Naive thymus-derived CD4-positive, alpha-beta T cell (primary cell): ENCODE measurements at regions not wholly inside any gene's neighbourhood (a gene's known extent, or its start where the extent isn't known, plus 50 kb on each side); places are given as distances from the start of the nearest gene placed in this dataset.

Experiments used
- ATAC-seq: fragments of 150-1000 bp; cut with Tn5 transposase; 2 replicates; pipeline ENCODE4 v1.10.0; 2021; ENCODE audit warnings: mild to moderate bottlenecking, moderate library complexity
- CTCF ChIA-PET: fragments of 350-600 bp; sonication (Branson Sonifier 250); formaldehyde crosslinking; loops from one replicate; lab custom pipeline; 2021; ENCODE audit warnings: antibody characterized with exemption; lab: Charles Lee
- POLR2A ChIA-PET: fragments of 350-600 bp; sonication (Branson Sonifier 250); formaldehyde crosslinking; loops from one replicate; lab custom pipeline; 2021; ENCODE audit warnings: antibody characterized with exemption, inconsistent platforms; lab: Charles Lee
- DNase-seq, 9 donors: peaks; one replicate each; pipeline versions ENCODE4 v3.0.0 to v3.0.0-alpha.2; 2020 to 2022; ENCODE audit warnings: mixed read lengths in 1 of 9
- H3K27ac ChIP-seq: one replicate; pipeline ENCODE4 v1.7.0; 2013; ENCODE audit warnings: mild to moderate bottlenecking, low read depth, low read length, moderate library complexity
- H3K27me3 ChIP-seq, 2 donors: one replicate each; pipeline ENCODE4 v1.7.0; 2013; ENCODE audit warnings: low read length in 2 of 2, mild to moderate bottlenecking in 2 of 2, moderate library complexity in 2 of 2; ENCODE audit not compliant: control insufficient read depth in 2 of 2, insufficient read depth in 2 of 2
- H3K36me3 ChIP-seq, 3 experiments: 1 replicate in 2 of 3; 2 replicates in 1 of 3; pipeline ENCODE4 v1.7.0; 2013; ENCODE audit warnings: low read length in 3 of 3, mild to moderate bottlenecking in 3 of 3, moderate library complexity in 1 of 3; ENCODE audit not compliant: insufficient read depth in 3 of 3, control insufficient read depth in 2 of 3
- H3K4me1 ChIP-seq, 2 donors: one replicate each; pipeline ENCODE4 v1.7.0; 2013; ENCODE audit warnings: low read length in 2 of 2, mild to moderate bottlenecking in 2 of 2, moderate library complexity in 1 of 2; ENCODE audit not compliant: control insufficient read depth in 2 of 2, insufficient read depth in 2 of 2
- H3K4me3 ChIP-seq: 2 replicates; pipeline ENCODE4 v1.7.0; 2013; ENCODE audit warnings: mild to moderate bottlenecking, low read length
- H3K9me3 ChIP-seq, 3 experiments: 1 replicate in 2 of 3; 2 replicates in 1 of 3; pipeline ENCODE4 v1.7.0; 2013; ENCODE audit warnings: low read length in 3 of 3; ENCODE audit not compliant: control insufficient read depth in 2 of 3
- H3K27ac Mint-ChIP-seq, 9 donors: one replicate each; pipeline ENCODE4 v1.8.0; 2020 to 2022; ENCODE audit warnings: mixed read lengths in 9 of 9, mild to moderate bottlenecking in 8 of 9, moderate library complexity in 5 of 9, inconsistent platforms in 2 of 9
- H3K27me3 Mint-ChIP-seq, 5 donors: one replicate each; pipeline ENCODE4 v1.8.0; 2021 to 2022; ENCODE audit warnings: mixed read lengths in 5 of 5, mild to moderate bottlenecking in 1 of 5
- H3K36me3 Mint-ChIP-seq, 5 donors: one replicate each; pipeline ENCODE4 v1.8.0; 2020 to 2022; ENCODE audit warnings: mixed read lengths in 5 of 5, mild to moderate bottlenecking in 3 of 5, inconsistent platforms in 1 of 5
- H3K4me1 Mint-ChIP-seq, 7 donors: one replicate each; pipeline ENCODE4 v1.8.0; 2020 to 2022; ENCODE audit warnings: mixed read lengths in 7 of 7, mild to moderate bottlenecking in 3 of 7, inconsistent platforms in 1 of 7
- H3K4me3 Mint-ChIP-seq, 10 donors: one replicate each; pipeline ENCODE4 v1.8.0; 2020 to 2022; ENCODE audit warnings: mild to moderate bottlenecking in 10 of 10, mixed read lengths in 10 of 10, moderate library complexity in 6 of 10, inconsistent platforms in 2 of 10
- H3K9me3 Mint-ChIP-seq, 11 donors: one replicate each; pipeline ENCODE4 v1.8.0; 2020 to 2022; ENCODE audit warnings: mixed read lengths in 11 of 11, mild to moderate bottlenecking in 4 of 11, inconsistent platforms in 1 of 11, moderate library complexity in 1 of 11
- intact Hi-C, 2 donors: fragments of 100-400 bp; cut with micrococcal nuclease; formaldehyde crosslinking; loops; one replicate each; pipeline ENCODE4 v1.15.1; 2023

GRCh38 chr2:106956416-106956815 lies 70.4 kb upstream of the ST6GAL2 start:
- CTCF ChIA-PET: no interaction called here
- Histone ChIP-seq H3K36me3 (no peaks in the 10 kb centered on the region), H3K27ac (no peak overlapping the region), H3K4me3 (no peak overlapping the region), H3K27me3 (no peaks in the 10 kb centered on the region), H3K9me3 (no peaks in the 10 kb centered on the region), H3K4me1 (no peaks in the 10 kb centered on the region)
- DNase-seq: no peak
- no peak for ATAC-seq
- Mint-ChIP-seq H3K4me1 (no peaks in the 10 kb centered on the region), H3K9me3 (peaks cover 0 to 8% (median 2%) of the 10 kb centered on the region in 11 donors), H3K27me3 (peaks cover 0 to 4% (median 0%) of the 10 kb centered on the region in 5 donors), H3K36me3 (no peaks in the 10 kb centered on the region), H3K4me3 (no peak overlapping the region), H3K27ac (no peak overlapping the region)
- intact Hi-C loops: no loop called here
- POLR2A ChIA-PET: no interaction called here

DNA sequence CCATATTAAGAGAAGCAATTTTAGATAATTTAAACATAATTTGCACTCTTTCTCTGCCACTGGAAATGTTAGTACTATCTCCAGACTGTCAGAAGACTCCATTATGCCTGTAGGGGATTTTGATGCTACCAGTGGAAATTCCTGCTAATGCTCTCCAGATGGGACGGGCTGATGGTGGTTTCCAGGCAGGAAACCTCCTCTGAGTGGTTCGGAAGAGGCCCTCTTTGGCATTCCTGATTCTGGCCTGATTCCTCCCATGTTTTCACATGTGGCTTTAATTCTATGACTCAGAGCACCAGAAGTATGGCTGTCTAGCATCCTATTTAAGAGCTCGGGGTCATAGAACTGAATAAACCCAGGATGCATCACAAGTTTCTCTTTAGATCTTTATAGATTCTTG lies 70.9 kb upstream of the ST6GAL2 start:
- ChIA-PET POLR2A (no interaction called here), CTCF (no interaction called here)
- H3K4me1 Mint-ChIP-seq: no peaks in the 10 kb centered on the region
- peaks cover 0 to 4% (median 0%) of the 10 kb centered on the region in 11 donors for H3K9me3 Mint-ChIP-seq
- intact Hi-C loops: no loop called here
- Histone ChIP-seq H3K4me3 (no peak overlapping the region), H3K27ac (no peak overlapping the region), H3K27me3 (no peaks in the 10 kb centered on the region), H3K9me3 (no peaks in the 10 kb centered on the region), H3K4me1 (no peaks in the 10 kb centered on the region), H3K36me3 (no peaks in the 10 kb centered on the region)
- DNase-seq (no peak), ATAC-seq (no peak)
- H3K36me3 Mint-ChIP-seq: no peaks in the 10 kb centered on the region
- no peak overlapping the region for H3K27ac Mint-ChIP-seq
- H3K27me3 Mint-ChIP-seq: peaks cover 0 to 4% (median 0%) of the 10 kb centered on the region in 5 donors
- no peak overlapping the region for H3K4me3 Mint-ChIP-seq

DNA sequence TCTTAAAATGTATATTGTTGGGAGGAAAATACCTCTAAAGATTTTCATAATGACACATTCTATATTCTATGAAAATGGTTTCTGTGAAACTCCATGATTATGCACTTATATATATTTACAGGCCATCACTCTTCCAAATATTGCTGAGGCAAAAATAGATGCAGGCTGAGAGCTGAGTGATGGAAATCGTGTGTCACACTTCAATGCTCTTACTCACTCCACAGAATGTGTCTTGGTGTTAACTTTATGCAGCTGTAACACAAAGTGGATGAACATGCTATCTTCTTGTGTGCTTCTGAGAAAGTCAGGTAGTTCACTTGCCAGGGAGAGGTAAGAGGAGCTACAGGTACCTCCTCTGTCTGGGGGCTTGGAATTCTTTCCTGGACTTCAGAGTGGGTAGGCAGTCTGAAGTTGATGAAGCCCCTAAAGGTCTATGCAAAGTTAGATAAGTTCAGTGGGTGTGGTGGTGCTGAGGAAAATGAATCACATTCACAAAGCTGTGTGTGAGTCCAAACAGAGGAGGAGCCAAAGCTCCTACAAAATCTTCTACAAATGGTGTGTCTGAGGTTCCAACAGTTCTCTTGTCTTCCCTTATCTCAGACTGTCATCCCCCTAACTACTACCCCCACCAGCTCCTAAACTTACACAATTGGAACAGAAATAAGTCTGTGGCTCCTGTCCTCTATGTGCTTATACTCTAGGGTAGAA lies 74.2 kb upstream of the ST6GAL2 start:
- ChIA-PET CTCF (no interaction called here), POLR2A (no interaction called here)
- Mint-ChIP-seq H3K4me3 (no peak overlapping the region), H3K27ac (peak overlapping the region in 1 of 9 donors; percentile 3), H3K27me3 (peaks cover 0 to 4% (median 0%) of the 10 kb centered on the region in 5 donors), H3K9me3 (peaks cover 0 to 5% (median 0%) of the 10 kb centered on the region in 11 donors), H3K4me1 (no peaks in the 10 kb centered on the region), H3K36me3 (no peaks in the 10 kb centered on the region)
- no peaks in the 10 kb centered on the region for H3K27me3 ChIP-seq
- no peak overlapping the region for H3K27ac ChIP-seq
- no peak overlapping the region for H3K4me3 ChIP-seq
- ATAC-seq (no peak), DNase-seq (no peak)
- no peaks in the 10 kb centered on the region for H3K4me1 ChIP-seq
- no peaks in the 10 kb centered on the region for H3K36me3 ChIP-seq
- no peaks in the 10 kb centered on the region for H3K9me3 ChIP-seq
- intact Hi-C loops: no loop called here

DNA sequence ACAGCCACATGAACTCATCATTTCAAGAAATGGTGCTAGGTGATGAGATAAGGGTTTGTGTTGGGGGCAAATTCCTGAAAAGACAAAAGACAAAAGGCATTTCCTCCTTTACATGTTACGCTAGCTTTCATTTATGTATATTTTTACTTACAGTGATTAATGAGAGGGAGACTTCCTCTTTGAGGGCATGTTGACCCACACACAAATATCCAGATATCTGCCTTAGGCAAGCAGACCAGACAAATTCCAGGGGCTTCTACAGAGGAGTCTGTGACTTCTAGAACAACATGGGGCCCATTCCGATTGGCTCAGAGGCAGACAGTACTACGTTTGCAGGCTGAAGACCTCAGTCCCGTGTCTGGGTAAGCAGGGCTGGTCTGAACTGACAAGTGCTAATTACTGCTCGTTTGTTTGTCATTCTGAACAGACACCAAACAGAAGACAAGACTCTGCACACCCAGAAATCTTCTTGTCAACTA lies 74.8 kb upstream of the ST6GAL2 start:
- H3K27me3 Mint-ChIP-seq: peaks cover 0 to 4% (median 0%) of the 10 kb centered on the region in 5 donors
- CTCF ChIA-PET: no interaction called here
- no peaks in the 10 kb centered on the region for H3K36me3 Mint-ChIP-seq

GRCh38 chr2:106961328-106961727 lies 75.4 kb upstream of the ST6GAL2 start:
- CTCF ChIA-PET: no interaction called here

More for the DNA sequence above, 74.8 kb upstream of the ST6GAL2 start:
- Mint-ChIP-seq H3K4me3 (no peak overlapping the region), H3K9me3 (peaks cover 0 to 5% (median 0%) of the 10 kb centered on the region in 11 donors), H3K4me1 (no peaks in the 10 kb centered on the region), H3K27ac (no peak overlapping the region)
- no peaks in the 10 kb centered on the region for H3K36me3 ChIP-seq
- no peaks in the 10 kb centered on the region for H3K4me1 ChIP-seq
- ATAC-seq (no peak), DNase-seq (no peak)
- POLR2A ChIA-PET: no interaction called here
- no peak overlapping the region for H3K27ac ChIP-seq
- no peaks in the 10 kb centered on the region for H3K9me3 ChIP-seq
- no peaks in the 10 kb centered on the region for H3K27me3 ChIP-seq
- H3K4me3 ChIP-seq: no peak overlapping the region
- intact Hi-C loops: no loop called here

GRCh38 chr2:106963156-106963555 lies 77.2 kb upstream of the ST6GAL2 start:
- intact Hi-C loops: no loop called here
- Mint-ChIP-seq H3K36me3 (no peaks in the 10 kb centered on the region), H3K4me1 (no peaks in the 10 kb centered on the region), H3K27me3 (peaks cover 0 to 4% (median 0%) of the 10 kb centered on the region in 5 donors), H3K9me3 (peaks cover 0 to 5% (median 0%) of the 10 kb centered on the region in 11 donors), H3K4me3 (no peak overlapping the region), H3K27ac (no peak overlapping the region)
- ATAC-seq (no peak), DNase-seq (no peak)
- H3K4me1 ChIP-seq: no peaks in the 10 kb centered on the region
- no peaks in the 10 kb centered on the region for H3K36me3 ChIP-seq
- no peaks in the 10 kb centered on the region for H3K27me3 ChIP-seq
- no peak overlapping the region for H3K27ac ChIP-seq
- H3K4me3 ChIP-seq: no peak overlapping the region
- ChIA-PET POLR2A (no interaction called here), CTCF (no interaction called here)
- no peaks in the 10 kb centered on the region for H3K9me3 ChIP-seq

More at GRCh38 chr2:106961328-106961727, 75.4 kb upstream of the ST6GAL2 start:
- intact Hi-C loops: no loop called here
- H3K27me3 ChIP-seq: no peaks in the 10 kb centered on the region
- no peak overlapping the region for H3K4me3 Mint-ChIP-seq
- H3K27ac ChIP-seq: no peak overlapping the region
- no peaks in the 10 kb centered on the region for H3K9me3 ChIP-seq
- ATAC-seq: no peak
- peaks cover 0 to 5% (median 0%) of the 10 kb centered on the region in 11 donors for H3K9me3 Mint-ChIP-seq
- no peaks in the 10 kb centered on the region for H3K36me3 ChIP-seq
- no peak overlapping the region for H3K4me3 ChIP-seq
- no peaks in the 10 kb centered on the region for H3K36me3 Mint-ChIP-seq
- POLR2A ChIA-PET: no interaction called here
- no peak for DNase-seq
- no peaks in the 10 kb centered on the region for H3K4me1 ChIP-seq
- H3K27ac Mint-ChIP-seq: no peak overlapping the region
- peaks cover 0 to 4% (median 0%) of the 10 kb centered on the region in 5 donors for H3K27me3 Mint-ChIP-seq
- no peaks in the 10 kb centered on the region for H3K4me1 Mint-ChIP-seq

DNA sequence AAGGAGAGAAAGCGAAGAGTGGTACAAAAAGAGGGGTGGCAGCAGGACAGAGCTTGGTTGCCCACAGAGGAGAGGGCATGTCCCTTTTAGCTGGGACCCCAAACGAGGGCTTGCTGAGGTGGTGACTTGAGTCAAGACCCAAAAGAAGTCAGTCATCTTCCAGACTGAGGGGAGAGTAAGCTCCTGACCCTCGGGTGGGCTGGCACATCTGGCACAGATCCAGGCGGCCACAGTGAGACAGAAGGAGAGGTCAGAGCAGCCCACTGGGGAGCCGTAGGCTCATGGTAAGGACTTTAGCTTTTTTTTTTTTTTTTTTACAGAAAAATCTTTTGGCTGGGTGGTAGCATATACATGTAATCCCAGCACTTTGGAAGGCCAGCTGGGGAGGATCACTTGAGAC lies 77.9 kb upstream of the ST6GAL2 start:
- DNase-seq (no peak), ATAC-seq (no peak)
- POLR2A ChIA-PET: no interaction called here
- H3K36me3 ChIP-seq: no peaks in the 10 kb centered on the region
- peaks cover 0 to 5% (median 3%) of the 10 kb centered on the region in 11 donors for H3K9me3 Mint-ChIP-seq
- H3K36me3 Mint-ChIP-seq: no peaks in the 10 kb centered on the region
- H3K27ac ChIP-seq: no peak overlapping the region
- peaks cover 0 to 4% (median 0%) of the 10 kb centered on the region in 5 donors for H3K27me3 Mint-ChIP-seq
- H3K27ac Mint-ChIP-seq: no peak overlapping the region
- no peaks in the 10 kb centered on the region for H3K27me3 ChIP-seq
- no peak overlapping the region for H3K4me3 ChIP-seq
- no peak overlapping the region for H3K4me3 Mint-ChIP-seq
- H3K4me1 Mint-ChIP-seq: no peaks in the 10 kb centered on the region
- CTCF ChIA-PET: no interaction called here
- H3K9me3 ChIP-seq: no peaks in the 10 kb centered on the region
- H3K4me1 ChIP-seq: no peaks in the 10 kb centered on the region
- intact Hi-C loops: no loop called here
